ENCODE measurements at regions not wholly inside any gene's neighbourhood (a gene's known extent, or its start where the extent isn't known, plus 50 kb on each side); places are given as distances from the start of the nearest gene placed in this dataset.

GRCh38 chr13:70619936-70620335 lies 511.7 kb upstream of the KLHL1 start:
- TF ChIP-seq POLR2A (IDR thresholded peaks at IDR 0.05; ENCODE audit: low read length) (no peak), GATA1 (IDR thresholded peaks at IDR 0.05; ENCODE audit: low read depth, low read length) (no peak)

Measured in erythroblast (primary cell).